IMR-90 (cell line): ENCODE measurements at regions not wholly inside any gene's neighbourhood (a gene's known extent, or its start where the extent isn't known, plus 50 kb on each side); places are given as distances from the start of the nearest gene placed in this dataset.

Experiments used
- CTCF ChIP-seq: conservative IDR thresholded peaks from 2 replicates; pipeline ENCODE4 v1.5.1; 2012; ENCODE audit warnings: mild to moderate bottlenecking, low read depth, low read length, improper control_type of control experiment
- MAFK ChIP-seq: IDR thresholded peaks from 2 replicates; pipeline ENCODE4 v1.6.1; 2012; ENCODE audit warnings: low read depth, low read length, improper control_type of control experiment
- MXI1 ChIP-seq: IDR thresholded peaks from 2 replicates; pipeline ENCODE4 v1.6.1; 2012; ENCODE audit warnings: low read depth, mild to moderate bottlenecking, low read length, moderate library complexity, borderline replicate concordance
- POLR2A ChIP-seq: IDR thresholded peaks from 2 replicates; pipeline ENCODE4 v1.6.1; 2012; ENCODE audit warnings: mild to moderate bottlenecking, low read depth, low read length
- RAD21 ChIP-seq: IDR thresholded peaks from 2 replicates; pipeline ENCODE4 v1.6.1; 2012; ENCODE audit warnings: low read length, improper control_type of control experiment
- RCOR1 ChIP-seq: IDR thresholded peaks from 2 replicates; pipeline ENCODE4 v1.6.1; 2012; ENCODE audit warnings: mild to moderate bottlenecking, low read length, improper control_type of control experiment; ENCODE audit not compliant: insufficient replicate concordance
- RFX5 ChIP-seq: IDR thresholded peaks from 2 replicates; pipeline ENCODE4 v1.8.0; 2012; ENCODE audit warnings: low read depth, mild to moderate bottlenecking, low read length, moderate library complexity
- SMC3 ChIP-seq: fragments of 150-350 bp; IDR thresholded peaks from 2 replicates; pipeline ENCODE4 v1.6.1; 2016; ENCODE audit warnings: low read depth, mild to moderate bottlenecking, antibody characterized with exemption, low read length, moderate library complexity
- USF2 ChIP-seq: fragments of 150-350 bp; IDR thresholded peaks from 2 replicates; pipeline ENCODE4 v1.6.1; 2017; ENCODE audit warnings: mild to moderate bottlenecking, antibody characterized with exemption, low read length, low read depth

- no peak for TF ChIP-seq CTCF
- TF ChIP-seq POLR2A: no peak
- no peak for TF ChIP-seq SMC3
- no peak for TF ChIP-seq MAFK
- no peak for TF ChIP-seq RAD21
- TF ChIP-seq MXI1: no peak
- no peak for TF ChIP-seq RCOR1
- no peak for TF ChIP-seq USF2
- TF ChIP-seq RFX5: no peak
These were observed 819.5 kb downstream of the DIAPH3 start for GRCh38 chr13:59343993-59344822.
